Activated CD4-positive, CD25-positive, alpha-beta regulatory T cell treated with anti-CD3 and anti-CD28 coated beads, Interleukin-2, amount 50 U/mL, for 16 hours (primary cell): ENCODE measurements at regions not wholly inside any gene's neighbourhood (a gene's known extent, or its start where the extent isn't known, plus 50 kb on each side); places are given as distances from the start of the nearest gene placed in this dataset.

Experiments used
- DNase-seq: peaks from one replicate; pipeline ENCODE4 v3.0.0-alpha.2; 2020; ENCODE audit warnings: low read depth, low spot score

- no peak for DNase-seq
Measured at GRCh38 chr2:220276741-220277444, 649.5 kb downstream of the SLC4A3 start.

DNA sequence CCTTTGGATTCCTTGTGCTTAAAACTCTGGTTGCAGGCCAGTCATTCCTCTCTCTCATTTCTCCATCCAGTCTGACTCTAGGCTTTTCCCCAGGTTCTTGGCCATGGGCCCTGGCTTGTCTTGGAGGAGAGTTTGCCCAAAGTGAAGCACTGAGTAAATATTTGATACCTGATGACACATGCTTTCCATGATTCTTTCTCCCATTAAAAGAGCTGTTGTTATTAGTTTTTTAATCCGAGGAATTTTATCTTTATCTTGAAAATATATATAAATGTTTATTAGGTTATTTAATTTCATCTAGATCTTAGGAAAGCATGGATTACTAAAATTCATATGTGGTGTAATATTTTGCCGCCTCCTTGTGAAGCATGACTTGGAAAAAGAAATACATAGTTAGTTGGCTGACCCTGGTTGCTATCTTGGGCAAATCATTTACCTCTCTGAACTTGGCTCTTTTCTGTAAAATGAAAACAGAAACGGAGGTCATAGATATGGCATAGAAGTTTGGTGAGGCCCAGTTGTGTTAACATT lies 650.1 kb downstream of the SLC4A3 start:
- DNase-seq: no peak

DNA sequence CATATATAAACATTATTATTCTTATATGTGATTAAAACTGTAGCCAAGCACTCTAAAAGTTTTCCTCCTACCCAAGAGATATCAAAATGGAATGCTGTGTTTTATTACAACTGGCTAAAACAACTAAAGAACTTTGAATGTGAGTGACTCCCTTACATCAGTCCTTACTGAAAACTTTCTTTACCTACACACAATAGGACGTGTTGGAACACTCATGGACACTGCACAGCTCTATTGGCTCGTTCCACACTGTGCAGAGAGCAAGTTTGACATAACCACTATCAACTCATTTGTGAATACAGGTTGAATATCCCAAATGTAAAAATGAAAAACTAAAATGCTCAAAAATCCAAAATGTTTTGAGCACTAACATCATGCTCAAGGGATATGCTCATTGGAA lies 650.6 kb downstream of the SLC4A3 start:
- DNase-seq: no peak

- no peak for DNase-seq
Measured at GRCh38 chr2:220279372-220279771, 651.9 kb downstream of the SLC4A3 start.

- no peak for DNase-seq
Measured at GRCh38 chr2:220279840-220280239, 652.4 kb downstream of the SLC4A3 start.

DNA sequence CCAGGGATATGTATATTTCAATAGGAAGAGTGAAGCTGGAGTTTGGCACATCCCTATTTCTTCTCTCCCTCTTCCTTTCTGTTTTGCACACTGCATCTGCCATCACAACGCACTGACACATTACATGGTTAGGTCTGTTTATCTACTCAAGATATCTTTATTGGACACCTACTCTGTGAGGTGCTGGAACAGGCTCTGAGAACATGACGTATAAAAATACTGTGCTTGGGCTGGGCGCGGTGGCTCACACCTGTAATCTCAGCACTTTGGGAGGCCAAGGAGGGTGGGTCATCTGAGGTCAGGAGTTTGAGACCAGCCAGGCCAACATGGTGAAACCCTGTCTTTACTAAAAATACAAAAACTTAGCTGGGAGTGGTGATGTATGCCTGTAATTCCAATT lies 653.3 kb downstream of the SLC4A3 start:
- DNase-seq: no peak

DNA sequence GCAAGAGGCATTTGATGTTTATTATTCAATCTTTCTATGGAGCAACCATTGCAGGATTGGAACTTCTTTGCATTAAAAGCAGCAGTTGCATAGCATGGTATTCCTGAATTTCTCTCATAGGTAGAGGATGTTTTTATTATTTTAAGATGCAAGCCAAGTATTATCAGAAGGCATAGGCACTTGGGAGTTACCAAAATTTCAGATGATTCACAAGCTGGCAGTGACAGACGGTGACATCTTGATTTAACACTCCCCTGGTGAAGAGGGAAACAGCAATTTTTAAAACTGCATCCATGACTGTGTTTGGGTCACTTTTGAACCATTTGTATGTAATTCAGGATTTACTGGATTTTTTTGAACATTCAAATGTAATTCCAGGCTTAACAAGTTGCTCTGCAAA lies 654.3 kb downstream of the SLC4A3 start:
- no peak for DNase-seq

GRCh38 chr2:220282236-220282635 lies 654.8 kb downstream of the SLC4A3 start:
- no peak for DNase-seq

DNA sequence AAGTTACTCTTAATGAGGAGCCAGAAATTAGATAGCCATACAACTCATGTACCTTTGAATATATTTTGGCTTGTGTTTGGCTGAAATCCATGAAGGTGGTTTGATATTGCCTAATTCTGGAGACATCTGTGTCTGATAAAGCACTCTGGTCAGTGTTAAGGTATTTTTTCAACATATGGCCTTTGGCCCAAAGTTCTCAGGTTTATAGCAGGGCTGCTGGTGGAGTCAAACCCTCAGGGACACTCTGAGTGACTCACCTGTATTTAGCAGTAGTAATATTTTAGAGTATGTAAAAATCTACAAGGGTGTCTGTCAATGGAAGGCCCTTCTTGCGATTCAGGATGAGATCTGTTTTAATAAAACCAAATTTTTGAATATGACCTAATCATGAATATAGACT lies 666.5 kb downstream of the SLC4A3 start:
- DNase-seq: no peak

GRCh38 chr2:220296174-220296573 lies 668.7 kb downstream of the SLC4A3 start:
- no peak for DNase-seq

DNA sequence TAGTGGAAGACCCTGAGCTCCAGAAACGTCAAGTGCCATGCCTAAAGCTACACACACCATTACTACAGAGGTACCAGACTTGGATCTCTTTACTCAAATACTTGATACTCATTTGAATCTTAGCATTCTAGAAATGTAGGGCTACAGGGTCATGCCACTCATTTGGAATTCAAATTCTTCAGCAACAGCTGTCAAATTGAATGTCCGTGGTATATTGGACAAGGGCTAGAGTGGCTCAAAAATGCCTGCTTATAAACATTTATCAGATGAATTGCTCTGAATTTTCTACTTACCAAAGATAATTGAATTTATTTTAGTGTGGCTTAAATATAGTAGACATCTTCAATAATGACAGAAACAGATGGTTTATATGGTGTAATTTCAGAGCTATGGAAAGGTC lies 669.7 kb downstream of the SLC4A3 start:
- no peak for DNase-seq

DNA sequence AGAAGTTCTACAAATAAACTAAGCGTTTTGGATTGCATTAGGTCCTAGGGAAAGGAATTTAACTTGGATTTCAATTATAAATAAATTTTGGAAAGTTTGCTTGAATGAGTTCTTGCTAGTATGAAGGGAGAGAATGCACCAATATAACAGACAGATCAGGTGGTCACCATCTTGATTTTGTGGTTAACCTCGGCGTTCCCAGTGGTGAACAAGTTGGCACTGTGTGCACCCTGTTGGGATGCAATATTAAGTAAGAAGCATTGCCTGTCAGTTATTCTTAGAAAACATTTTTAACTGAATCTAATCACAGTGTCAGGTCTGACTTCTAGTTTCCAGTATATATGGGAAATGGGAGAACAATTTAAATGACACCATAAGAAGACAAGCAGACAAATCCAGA lies 673.4 kb downstream of the SLC4A3 start:
- no peak for DNase-seq

- DNase-seq: no peak
Measured at GRCh38 chr2:220302756-220303155, 675.3 kb downstream of the SLC4A3 start.

GRCh38 chr2:220309215-220309614 lies 681.8 kb downstream of the SLC4A3 start:
- no peak for DNase-seq

- no peak for DNase-seq
Measured at GRCh38 chr2:220310451-220310861, 683.0 kb downstream of the SLC4A3 start.

GRCh38 chr2:220315098-220315823 lies 687.8 kb downstream of the SLC4A3 start:
- DNase-seq: no peak

DNA sequence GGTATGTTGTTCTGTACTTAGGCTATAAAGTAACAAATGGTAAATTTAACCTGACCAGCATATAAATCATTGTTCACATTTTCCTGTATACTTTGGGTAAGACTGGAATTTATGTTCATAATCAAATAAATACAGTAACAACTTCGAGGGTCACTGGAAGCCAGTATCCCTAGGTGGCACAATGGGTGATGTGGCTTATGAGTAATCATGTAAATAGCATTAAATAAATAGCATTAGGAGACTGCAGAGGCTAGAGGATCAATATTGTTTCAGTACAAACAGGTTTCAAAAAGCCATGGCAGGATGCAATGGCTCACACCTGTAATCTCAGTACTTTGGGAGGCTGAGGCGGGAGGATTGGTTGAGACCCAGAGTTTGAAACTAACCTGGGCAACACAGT lies 690.6 kb downstream of the SLC4A3 start:
- no peak for DNase-seq

GRCh38 chr2:220318508-220318907 lies 691.1 kb downstream of the SLC4A3 start:
- DNase-seq: no peak

DNA sequence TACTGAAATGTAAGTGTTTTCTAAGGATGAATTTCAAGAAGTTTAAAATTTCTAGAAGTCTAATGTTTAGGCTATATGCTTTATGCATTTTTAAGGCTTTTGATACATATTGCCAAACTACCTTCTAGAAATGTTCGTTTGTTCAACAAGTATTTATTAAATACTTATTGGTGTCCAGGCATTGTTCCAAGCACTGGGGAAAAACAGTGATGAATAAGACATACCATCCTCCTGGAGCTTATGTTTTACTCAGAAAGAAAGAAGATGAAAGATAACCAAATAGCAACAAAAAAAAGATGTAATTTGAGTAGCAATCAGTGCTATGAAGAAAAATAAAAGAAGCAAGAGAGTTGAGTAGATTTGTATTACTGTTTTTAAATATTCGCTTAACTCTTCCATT lies 692.9 kb downstream of the SLC4A3 start:
- no peak for DNase-seq

DNA sequence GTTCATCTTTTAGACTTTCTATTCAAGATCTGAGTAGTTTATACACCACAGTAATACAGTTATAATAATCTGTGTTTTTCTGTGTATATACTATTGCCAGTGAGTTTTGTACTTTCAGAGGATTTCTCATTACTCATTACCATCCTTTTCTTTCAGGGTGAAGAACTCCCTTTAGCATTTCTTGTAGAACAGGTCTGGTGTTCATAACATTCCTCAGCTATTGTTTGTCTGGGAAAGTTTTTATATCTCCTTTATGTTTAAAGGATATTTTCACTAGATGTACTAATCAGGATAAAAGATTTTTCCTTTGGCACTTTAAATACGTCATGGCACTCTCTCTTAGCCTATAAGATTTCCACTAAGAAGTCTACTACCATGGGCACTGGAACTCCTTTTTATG lies 705.5 kb downstream of the SLC4A3 start:
- no peak for DNase-seq

GRCh38 chr2:220334210-220334609 lies 706.8 kb downstream of the SLC4A3 start:
- DNase-seq: no peak

DNA sequence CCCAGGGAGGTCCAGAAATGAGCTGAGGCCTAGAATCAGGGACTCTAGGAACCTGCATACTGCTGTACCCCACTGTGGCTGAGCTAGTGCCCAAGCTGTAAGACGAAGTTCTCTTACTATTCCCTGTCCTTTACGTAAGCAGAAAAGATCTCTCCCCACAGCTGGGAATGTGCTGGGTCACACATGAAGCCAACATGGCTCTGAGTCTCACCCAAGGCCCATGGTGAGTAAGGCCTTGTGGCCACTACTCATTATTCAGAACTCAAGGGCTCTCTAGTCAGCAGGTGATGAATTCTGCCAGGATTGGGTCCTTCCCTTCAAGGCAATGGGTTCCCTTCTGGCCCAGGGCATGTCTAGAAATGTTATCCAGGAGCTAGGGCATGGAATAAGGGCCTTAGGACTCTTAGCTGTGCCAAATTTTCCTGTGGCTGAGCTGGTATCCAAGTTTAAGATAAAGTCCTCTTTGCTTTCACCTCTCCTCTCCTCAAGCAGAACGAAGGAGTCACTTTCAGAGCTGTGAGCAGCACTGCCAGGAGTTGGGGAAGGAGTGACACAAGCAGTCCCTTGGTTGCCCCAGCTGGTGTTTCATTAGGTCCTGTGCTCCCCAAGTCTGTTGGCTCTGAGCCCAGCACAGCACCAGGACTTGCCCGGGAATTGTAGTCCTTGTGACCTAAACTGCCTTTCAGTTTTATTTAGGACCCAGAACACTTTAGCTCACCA lies 707.6 kb downstream of the SLC4A3 start:
- no peak for DNase-seq

DNA sequence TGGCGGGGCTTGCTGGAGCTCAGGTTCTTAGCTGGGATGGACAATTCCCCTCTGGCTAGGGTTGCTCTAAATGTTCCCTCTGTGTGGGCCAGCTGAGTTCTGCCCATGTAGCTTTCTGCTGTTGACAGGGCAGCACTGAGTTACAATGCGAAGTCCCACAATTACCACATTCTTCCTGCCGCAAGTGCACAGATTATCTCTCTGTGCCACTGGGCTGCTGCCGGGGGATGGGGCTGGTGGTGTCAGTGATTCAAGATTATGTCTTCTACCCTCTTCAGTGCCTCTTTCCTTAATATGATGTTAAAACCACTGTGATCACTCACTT lies 708.1 kb downstream of the SLC4A3 start:
- no peak for DNase-seq
